ENCODE measurements at regions not wholly inside any gene's neighbourhood (a gene's known extent, or its start where the extent isn't known, plus 50 kb on each side); places are given as distances from the start of the nearest gene placed in this dataset.
A peak's percentile ranks its signal among the peaks of the same experiment; 100 is the strongest.

DNA sequence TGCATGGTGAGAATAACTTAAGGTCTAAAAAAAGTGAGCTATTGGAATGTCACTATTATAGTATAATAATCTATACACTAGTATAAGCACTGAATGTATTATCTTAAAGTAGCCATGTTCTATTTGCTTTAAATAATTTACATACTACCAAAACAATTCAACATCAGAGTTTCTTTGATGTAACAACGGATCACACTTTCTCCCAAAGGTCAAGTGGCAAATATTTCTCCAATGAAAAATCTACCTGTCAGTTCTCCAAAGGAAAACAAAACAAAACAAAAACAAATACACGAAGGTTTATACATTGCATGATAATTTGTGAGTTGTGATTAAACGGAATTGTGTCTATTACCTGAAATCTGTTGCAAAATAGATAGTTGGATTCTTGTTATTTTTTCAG lies 581.4 kb downstream of the USP25 start:
- no peak for TF ChIP-seq CTCF (conservative IDR thresholded peaks at IDR 0.05; ENCODE audit: low read length)
- no peak overlapping the region for H3K4me3 ChIP-seq (ENCODE audit: low read length)
- DNase-seq (ENCODE audit: low read depth), result no peak

DNA sequence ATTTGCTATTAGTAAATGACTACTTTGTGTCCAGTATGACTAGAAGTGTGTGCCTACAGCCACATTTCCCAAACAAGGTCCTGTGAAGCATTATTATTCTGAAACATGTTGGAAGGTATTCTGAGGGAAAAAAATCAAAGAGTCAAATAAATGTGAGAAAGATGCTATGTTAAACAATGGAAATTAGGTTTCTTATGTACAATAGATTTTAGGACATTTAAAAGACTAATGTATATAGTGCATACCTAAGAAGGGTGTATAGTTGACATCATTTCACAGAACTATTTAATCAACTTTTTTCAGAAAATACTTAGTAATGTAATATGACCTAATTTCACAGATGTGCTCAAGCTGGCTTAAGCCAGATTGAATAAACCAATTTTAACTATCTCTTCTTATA lies 582.5 kb downstream of the USP25 start:
- no peak overlapping the region for H3K4me3 ChIP-seq (ENCODE audit: low read length)
- DNase-seq (ENCODE audit: low read depth), result no peak
- no peak for TF ChIP-seq CTCF (conservative IDR thresholded peaks at IDR 0.05; ENCODE audit: low read length)

GRCh38 chr21:16315223-16315622 lies 585.4 kb downstream of the USP25 start:
- no peak overlapping the region for H3K4me3 ChIP-seq (ENCODE audit: low read length)
- TF ChIP-seq CTCF (conservative IDR thresholded peaks at IDR 0.05; ENCODE audit: low read length), result no peak
- DNase-seq (ENCODE audit: low read depth), result no peak

GRCh38 chr21:16318651-16319300 lies 589.0 kb downstream of the USP25 start:
- H3K4me3 ChIP-seq (ENCODE audit: low read length), result no peak overlapping the region
- no peak for TF ChIP-seq CTCF (conservative IDR thresholded peaks at IDR 0.05; ENCODE audit: low read length)
- no peak for DNase-seq (ENCODE audit: low read depth)

- no peak overlapping the region for H3K4me3 ChIP-seq (ENCODE audit: low read length)
- TF ChIP-seq CTCF (conservative IDR thresholded peaks at IDR 0.05; ENCODE audit: low read length), result no peak
- no peak for DNase-seq (ENCODE audit: low read depth)
Measured at GRCh38 chr21:16320110-16320509, 590.3 kb downstream of the USP25 start.

DNA sequence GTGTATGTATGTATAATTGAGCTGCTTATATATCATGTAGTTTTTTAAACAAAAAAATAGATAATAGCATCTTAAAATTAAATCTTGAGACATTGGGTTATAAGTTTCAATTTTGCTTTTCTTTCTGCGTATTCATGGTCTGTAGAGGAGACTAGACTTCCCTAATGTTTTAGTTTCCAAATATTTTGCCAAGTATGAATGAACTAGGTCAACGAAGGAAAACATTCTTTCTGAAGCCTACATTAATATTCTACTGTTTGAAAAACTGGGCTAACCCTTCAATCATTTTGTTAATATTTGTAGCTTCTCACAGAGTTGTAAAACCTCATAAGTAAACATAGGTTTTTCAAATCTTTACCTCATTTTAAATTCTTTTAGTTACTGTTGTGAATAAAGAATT lies 592.7 kb downstream of the USP25 start:
- TF ChIP-seq CTCF (conservative IDR thresholded peaks at IDR 0.05; ENCODE audit: low read length), result no peak
- no peak overlapping the region for H3K4me3 ChIP-seq (ENCODE audit: low read length)
- DNase-seq (ENCODE audit: low read depth), result no peak

DNA sequence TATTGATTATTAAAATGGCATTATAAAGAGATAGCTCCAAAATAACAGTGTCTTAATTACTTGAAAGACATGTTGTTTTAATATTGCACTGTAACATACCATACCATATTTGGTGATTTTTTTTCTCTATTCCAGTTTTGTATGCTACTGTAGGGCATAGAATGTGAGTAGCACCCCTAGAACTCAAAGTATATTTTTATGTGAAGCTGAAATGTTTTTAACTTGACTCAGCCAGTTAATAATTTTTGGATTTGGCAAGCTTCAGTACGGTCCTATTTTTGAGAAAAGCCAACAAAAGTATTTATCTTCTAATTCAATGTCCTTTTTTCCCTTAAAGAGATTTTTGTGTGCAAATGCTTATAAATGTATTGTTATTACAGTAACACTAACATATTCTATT lies 593.8 kb downstream of the USP25 start:
- no peak overlapping the region for H3K4me3 ChIP-seq (ENCODE audit: low read length)
- no peak for TF ChIP-seq CTCF (conservative IDR thresholded peaks at IDR 0.05; ENCODE audit: low read length)
- DNase-seq (ENCODE audit: low read depth), result peak; percentile 26

Data from AG10803 (cell line).